ENCODE measurements at regions not wholly inside any gene's neighbourhood (a gene's known extent, or its start where the extent isn't known, plus 50 kb on each side); places are given as distances from the start of the nearest gene placed in this dataset.

- Histone ChIP-seq H3K27me3 (no peaks in the 10 kb centered on the region), H3K4me1 (no peaks in the 10 kb centered on the region), H3K4me3 (replicated peaks in 1 of 3) (no peak overlapping the region), H3K36me3 (no peaks in the 10 kb centered on the region), H3K27ac (no peak overlapping the region), H3K9me3 (no peaks in the 10 kb centered on the region)
- WGBS, 2 donors, result 94 to 97% methylated on average over 6 of the region's 6 CpGs
- DNase-seq, result no peak
- intact Hi-C loops (cut with DNase I), result no loop called here
- no peak for TF ChIP-seq POLR2A (IDR thresholded peaks at IDR 0.05)
- no peak for TF ChIP-seq CTCF (IDR thresholded peaks at IDR 0.05)
Measured at GRCh38 chr2:15116830-15117229, 444.3 kb downstream of the NBAS start.
